SK-N-SH (cell line): ENCODE measurements at regions not wholly inside any gene's neighbourhood (a gene's known extent, or its start where the extent isn't known, plus 50 kb on each side); places are given as distances from the start of the nearest gene placed in this dataset.
"Not testable (repeated sequence)": the region's sequence is repeated elsewhere in the genome, so short reads cannot be mapped to it uniquely, and the experiment has no call there.

ENCODE experiments used
- CTCF ChIA-PET: fragments of 300-600, 350-600 bp; formaldehyde crosslinking; extraction: SDS; loops from one replicate; lab custom pipeline; 2021; lab: Yijun Ruan, JAX
- POLR2A ChIA-PET: fragments of 350-600 bp; sonication (Branson Sonifier 250); formaldehyde crosslinking; extraction: SDS; loops from one replicate; lab custom pipeline; 2020; ENCODE audit warnings: antibody characterized with exemption, inconsistent platforms; lab: Yijun Ruan, JAX
- DNase-seq: peaks from one replicate; pipeline ENCODE4 v3.0.0; 2012
- H2AFZ ChIP-seq: fragments of 200-600 bp; sonication (generic); 2 replicates; pipeline ENCODE4 v1.8.1; 2016; ENCODE audit warnings: antibody characterized with exemption, mild to moderate bottlenecking, low read depth
- H3F3A ChIP-seq: fragments of 200-600 bp; sonication (generic); replicated peaks from 2 replicates; pipeline ENCODE3; 2016; ENCODE audit warnings: antibody characterized with exemption, mild to moderate bottlenecking; ENCODE audit not compliant: insufficient read depth
- H3K27ac ChIP-seq, 2 experiments: fragments of 200-500 bp in 1 of 2; fragments of 200-600 bp in 1 of 2; sonication (Bioruptor generic) in 1 of 2; sonication (generic), shearing (Covaris generic) in 1 of 2; 2 replicates each; pipeline versions ENCODE4 v1.5.1 to v1.6.1; 2014 to 2016; ENCODE audit warnings: low read depth in 2 of 2, inconsistent platforms in 1 of 2, low read length in 1 of 2, mild to moderate bottlenecking in 1 of 2, mixed read lengths in 1 of 2
- H3K27me3 ChIP-seq: fragments of 200-600 bp; sonication (generic), shearing (Covaris generic); 2 replicates; pipeline ENCODE4 v1.6.1; 2016; ENCODE audit warnings: mixed run types; ENCODE audit not compliant: insufficient read depth
- H3K36me3 ChIP-seq, 2 experiments: fragments of 200-500 bp in 1 of 2; fragments of 200-600 bp in 1 of 2; sonication (Bioruptor generic) in 1 of 2; sonication (generic) in 1 of 2; replicated peaks in 1 of 2; 2 replicates each; pipeline versions ENCODE3 to v1.5.1; 2014 to 2016; ENCODE audit warnings: low read length in 1 of 2, mild to moderate bottlenecking in 1 of 2; ENCODE audit not compliant: insufficient read depth in 2 of 2, control insufficient read depth in 1 of 2
- H3K4me1 ChIP-seq, 2 experiments: fragments of 200-500 bp in 1 of 2; fragments of 200-600 bp in 1 of 2; sonication (Bioruptor generic) in 1 of 2; sonication (generic), shearing (Covaris generic) in 1 of 2; 2 replicates each; pipeline versions ENCODE4 v1.5.1 to v1.6.1; 2014 to 2016; ENCODE audit warnings: low read depth in 1 of 2, low read length in 1 of 2, mixed run types in 1 of 2; ENCODE audit not compliant: insufficient read depth in 2 of 2, control insufficient read depth in 1 of 2
- H3K4me2 ChIP-seq: fragments of 200-600 bp; sonication (generic), shearing (Covaris generic); 2 replicates; pipeline ENCODE4 v1.6.1; 2017; ENCODE audit warnings: mixed run types
- H3K4me3 ChIP-seq, 2 experiments: fragments of 200-500 bp in 1 of 2; fragments of 200-600 bp in 1 of 2; sonication (Bioruptor generic) in 1 of 2; sonication (generic), shearing (Covaris generic) in 1 of 2; 2 replicates each; pipeline versions ENCODE4 v1.5.1 to v1.8.1; 2014 to 2016; ENCODE audit warnings: low read depth in 2 of 2, inconsistent platforms in 1 of 2, low read length in 1 of 2, mild to moderate bottlenecking in 1 of 2, mixed read lengths in 1 of 2, moderate library complexity in 1 of 2
- H3K79me2 ChIP-seq: fragments of 200-600 bp; sonication (generic); 2 replicates; pipeline ENCODE4 v1.8.1; 2017; ENCODE audit warnings: mild to moderate bottlenecking; ENCODE audit not compliant: insufficient read depth
- H3K9ac ChIP-seq: fragments of 200-600 bp; sonication (generic); 2 replicates; pipeline ENCODE4 v1.6.1; 2017; ENCODE audit warnings: mixed run types
- H3K9me2 ChIP-seq: fragments of 200-600 bp; sonication (generic); 2 replicates; pipeline ENCODE4 v1.6.1; 2017; ENCODE audit warnings: mixed run types
- H3K9me3 ChIP-seq: fragments of 200-600 bp; sonication (generic); 2 replicates; pipeline ENCODE4 v1.6.1; 2017; ENCODE audit warnings: mixed run types, mild to moderate bottlenecking, moderate library complexity
- H4K20me1 ChIP-seq: fragments of 200-600 bp; sonication (generic); 2 replicates; pipeline ENCODE4 v1.6.1; 2017; ENCODE audit warnings: mild to moderate bottlenecking, mixed run types; ENCODE audit not compliant: insufficient read depth
- CHD2 ChIP-seq: fragments of 150-350 bp; IDR thresholded peaks from 2 replicates; pipeline ENCODE4 v1.6.1; 2018; ENCODE audit warnings: low read length; ENCODE audit not compliant: partially characterized antibody
- ELF1 ChIP-seq: IDR thresholded peaks from 2 replicates; pipeline ENCODE4 v1.4.0; 2012
- FOSL2 ChIP-seq: IDR thresholded peaks from 2 replicates; pipeline ENCODE4 v1.4.0; 2012; ENCODE audit warnings: low read depth, mild to moderate bottlenecking, moderate library complexity, borderline replicate concordance
- FOXJ3 ChIP-seq: sonication (generic); formaldehyde crosslinking; IDR thresholded peaks from 2 replicates; pipeline ENCODE4 v1.5.1; 2020; ENCODE audit warnings: mild to moderate bottlenecking, missing genetic modification reagents
- MEF2A ChIP-seq: IDR thresholded peaks from 2 replicates; pipeline ENCODE4 v1.4.0; 2012; ENCODE audit warnings: low read depth, borderline replicate concordance
- NRF1 ChIP-seq: IDR thresholded peaks from 2 replicates; pipeline ENCODE4 v1.6.1; 2012; ENCODE audit warnings: low read depth, mild to moderate bottlenecking, low read length
- PBX3 ChIP-seq: IDR thresholded peaks from 2 replicates; pipeline ENCODE4; 2012
- POLR2AphosphoS5 ChIP-seq: IDR thresholded peaks from 2 replicates; pipeline ENCODE4 v1.6.1; 2012; ENCODE audit warnings: low read depth, low read length
- RCOR1 ChIP-seq: fragments of 150-350 bp; IDR thresholded peaks from 2 replicates; pipeline ENCODE4 v1.6.1; 2017; ENCODE audit warnings: antibody characterized with exemption, low read length
- REST ChIP-seq: IDR thresholded peaks from 2 replicates; pipeline ENCODE4 v1.6.1; 2012; ENCODE audit warnings: mild to moderate bottlenecking, low read depth, low read length, moderate library complexity
- RFX5 ChIP-seq: IDR thresholded peaks from 2 replicates; pipeline ENCODE4 v1.6.1; 2012; ENCODE audit warnings: mild to moderate bottlenecking, improper control_type of control experiment, low read length
- RXRA ChIP-seq: IDR thresholded peaks from 2 replicates; pipeline ENCODE4 v1.4.0; 2012; ENCODE audit warnings: low read depth, mild to moderate bottlenecking, borderline replicate concordance
- SMC3 ChIP-seq: IDR thresholded peaks from 2 replicates; pipeline ENCODE4 v1.6.1; 2012; ENCODE audit warnings: low read depth, low read length, improper control_type of control experiment
- TEAD4 ChIP-seq: IDR thresholded peaks from 2 replicates; pipeline ENCODE4 v1.4.0; 2012; ENCODE audit warnings: mild to moderate bottlenecking, borderline replicate concordance; ENCODE audit not compliant: insufficient read depth
- WGBS: methylation state at CpG from one replicate; pipeline ENCODE4 v1.1.6; 2017; ENCODE audit warnings: low lambda C conversion rate; 5-methylcytosine and 5-hydroxymethylcytosine counted together

GRCh38 chr22:23422281-23422680, 157.8 kb downstream of the IGLL1 start:
- H4K20me1 ChIP-seq, H3K27me3 ChIP-seq, H3K9me3 ChIP-seq, H3K9me2 ChIP-seq, H2AFZ ChIP-seq, DNase-seq, H3K27ac ChIP-seq, H3F3A ChIP-seq, CTCF ChIA-PET, H3K36me3 ChIP-seq, H3K4me2 ChIP-seq, POLR2A ChIA-PET, H3K9ac ChIP-seq, H3K79me2 ChIP-seq, H3K4me3 ChIP-seq: not testable (repeated sequence)
- WGBS: 63% methylated on average over 4 of the region's 4 CpGs
- peaks cover 0 to 10% of the 10 kb centered on the region in 2 experiments; a peak in 1 of 4 replicates for H3K4me1 ChIP-seq

GRCh38 chr22:23421300-23421699, 158.8 kb downstream of the IGLL1 start:
- H3K9ac ChIP-seq, H4K20me1 ChIP-seq, CTCF ChIA-PET, H3K4me3 ChIP-seq, H3K79me2 ChIP-seq, H3K9me3 ChIP-seq, H3K27ac ChIP-seq, H3K4me2 ChIP-seq, H3F3A ChIP-seq, H2AFZ ChIP-seq, POLR2A ChIA-PET, H3K36me3 ChIP-seq, H3K9me2 ChIP-seq, H3K27me3 ChIP-seq, DNase-seq: not testable (repeated sequence)
- 57% methylated on average over 3 of the region's 6 CpGs for WGBS
- peaks cover 0 to 10% of the 10 kb centered on the region in 2 experiments; a peak in 1 of 4 replicates for H3K4me1 ChIP-seq

GRCh38 chr22:23419931-23420330, 160.2 kb downstream of the IGLL1 start:
- POLR2A ChIA-PET: no interaction called here
- Histone ChIP-seq H3K9ac (no peak overlapping the region), H2AFZ (no peak overlapping the region), H3K79me2 (no peaks in the 10 kb centered on the region), H3F3A (no peaks in the 10 kb centered on the region), H3K4me1 (peaks cover 0 to 10% of the 10 kb centered on the region in 2 experiments; a peak in 1 of 4 replicates), H3K4me2 (no peak overlapping the region), H3K27ac (no peak overlapping the region), H3K9me3 (no peaks in the 10 kb centered on the region), H3K36me3 (no peaks in the 10 kb centered on the region), H3K27me3 (no peaks in the 10 kb centered on the region), H3K4me3 (no peak overlapping the region), H4K20me1 (no peaks in the 10 kb centered on the region), H3K9me2 (no peaks in the 10 kb centered on the region)
- no peak for DNase-seq
- TF ChIP-seq RXRA (no peak), CHD2 (no peak), RFX5 (no peak), TEAD4 (no peak), NRF1 (no peak), FOXJ3 (CRISPR knock-in tag) (no peak), RCOR1 (no peak)
- CTCF ChIA-PET: interaction anchor here (2.7 kb wide), 1 partner anchor 34 kb away, joined by 10 read pairs; no protein-coding TSS in a partner anchor
- WGBS: 61% methylated on average over 4 of the region's 5 CpGs

GRCh38 chr22:23419171-23419570, 160.9 kb downstream of the IGLL1 start:
- no peak overlapping the region for H3K9ac ChIP-seq
- no peak overlapping the region for H3K4me3 ChIP-seq
- CTCF ChIA-PET: interaction anchor here (0.9 to 2.7 kb wide), 2 partner anchors 16 to 34 kb away, joined by 4 to 10 read pairs; no protein-coding TSS in a partner anchor
- 59% methylated on average over 4 of the region's 4 CpGs for WGBS
- H3K4me1 ChIP-seq: peaks cover 0 to 10% of the 10 kb centered on the region in 2 experiments; a peak in 1 of 4 replicates
- H3K27me3 ChIP-seq: no peaks in the 10 kb centered on the region
- no peaks in the 10 kb centered on the region for H3F3A ChIP-seq
- no peak for DNase-seq
- H3K27ac ChIP-seq: no peak overlapping the region
- H3K9me2 ChIP-seq: no peaks in the 10 kb centered on the region
- no peaks in the 10 kb centered on the region for H4K20me1 ChIP-seq
- H2AFZ ChIP-seq: no peak overlapping the region
- H3K79me2 ChIP-seq: no peaks in the 10 kb centered on the region
- no peaks in the 10 kb centered on the region for H3K9me3 ChIP-seq
- no peaks in the 10 kb centered on the region for H3K36me3 ChIP-seq
- POLR2A ChIA-PET: no interaction called here
- no peak overlapping the region for H3K4me2 ChIP-seq
- TF ChIP-seq SMC3: no peak
- TF ChIP-seq FOSL2: no peak
- TF ChIP-seq MEF2A: no peak
- TF ChIP-seq PBX3: no peak
- no peak for TF ChIP-seq POLR2AphosphoS5
- TF ChIP-seq REST: no peak
- no peak for TF ChIP-seq ELF1
- TF ChIP-seq RFX5: no peak
